ENCODE measurements at regions not wholly inside any gene's neighbourhood (a gene's known extent, or its start where the extent isn't known, plus 50 kb on each side); places are given as distances from the start of the nearest gene placed in this dataset.

DNA sequence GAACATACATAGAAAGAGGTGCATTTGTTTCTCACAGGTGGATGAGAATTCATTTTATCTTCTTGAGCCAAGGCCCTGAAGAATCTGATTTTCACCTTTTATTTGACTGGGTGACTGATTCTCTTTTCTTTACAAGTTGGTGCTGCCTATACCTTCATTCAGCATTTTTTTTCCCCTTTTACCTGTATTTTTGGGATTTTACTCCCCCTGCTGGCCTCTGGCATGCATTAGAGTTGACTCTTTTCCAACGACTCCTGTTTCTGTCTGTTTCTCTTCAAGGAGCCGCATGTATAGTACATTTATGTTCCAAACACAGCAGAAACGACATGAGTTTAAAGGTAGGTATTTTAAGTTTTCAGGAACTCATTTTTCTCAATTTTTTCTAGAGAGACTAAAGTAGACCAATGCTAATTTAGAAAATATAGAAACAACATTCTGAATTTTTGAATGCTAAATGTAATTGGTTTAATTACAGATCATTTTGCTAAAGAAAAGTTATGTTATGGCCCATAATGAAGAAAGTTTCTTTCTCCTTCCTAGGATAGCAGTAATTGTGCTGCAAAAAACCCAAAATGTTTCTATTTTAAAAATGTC, 149.8 kb upstream of the HDAC9 start:
- TF ChIP-seq, protein P1, sequence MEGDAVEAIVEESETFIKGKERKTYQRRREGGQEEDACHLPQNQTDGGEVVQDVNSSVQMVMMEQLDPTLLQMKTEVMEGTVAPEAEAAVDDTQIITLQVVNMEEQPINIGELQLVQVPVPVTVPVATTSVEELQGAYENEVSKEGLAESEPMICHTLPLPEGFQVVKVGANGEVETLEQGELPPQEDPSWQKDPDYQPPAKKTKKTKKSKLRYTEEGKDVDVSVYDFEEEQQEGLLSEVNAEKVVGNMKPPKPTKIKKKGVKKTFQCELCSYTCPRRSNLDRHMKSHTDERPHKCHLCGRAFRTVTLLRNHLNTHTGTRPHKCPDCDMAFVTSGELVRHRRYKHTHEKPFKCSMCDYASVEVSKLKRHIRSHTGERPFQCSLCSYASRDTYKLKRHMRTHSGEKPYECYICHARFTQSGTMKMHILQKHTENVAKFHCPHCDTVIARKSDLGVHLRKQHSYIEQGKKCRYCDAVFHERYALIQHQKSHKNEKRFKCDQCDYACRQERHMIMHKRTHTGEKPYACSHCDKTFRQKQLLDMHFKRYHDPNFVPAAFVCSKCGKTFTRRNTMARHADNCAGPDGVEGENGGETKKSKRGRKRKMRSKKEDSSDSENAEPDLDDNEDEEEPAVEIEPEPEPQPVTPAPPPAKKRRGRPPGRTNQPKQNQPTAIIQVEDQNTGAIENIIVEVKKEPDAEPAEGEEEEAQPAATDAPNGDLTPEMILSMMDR (IDR thresholded peaks at IDR 0.05; ENCODE audit: low read depth, low read length) = peak; percentile 78
- no peak for TF ChIP-seq EZH2phosphoT487 (IDR thresholded peaks at IDR 0.05; ENCODE audit: low read depth)
